ENCODE measurements at regions not wholly inside any gene's neighbourhood (a gene's known extent, or its start where the extent isn't known, plus 50 kb on each side); places are given as distances from the start of the nearest gene placed in this dataset.

GRCh38 chrX:97787311-97787710, 903.6 kb downstream of the RPA4 start:
- DNase-seq = no peak

GRCh38 chrX:97787849-97788248, 904.1 kb downstream of the RPA4 start:
- DNase-seq = no peak

GRCh38 chrX:97790850-97791249, 907.1 kb downstream of the RPA4 start:
- no peak for DNase-seq

GRCh38 chrX:97797076-97797475, 913.4 kb downstream of the RPA4 start:
- DNase-seq = no peak

GRCh38 chrX:97806238-97806637, 922.5 kb downstream of the RPA4 start:
- DNase-seq = no peak

- no peak for DNase-seq
These were observed 923.2 kb downstream of the RPA4 start for GRCh38 chrX:97806946-97807345.

- DNase-seq = no peak
These were observed 936.5 kb downstream of the RPA4 start for GRCh38 chrX:97820170-97820569.

- no peak for DNase-seq
These were observed 944.8 kb downstream of the RPA4 start for GRCh38 chrX:97828471-97828870.

- DNase-seq = no peak
These were observed 952.3 kb downstream of the RPA4 start for GRCh38 chrX:97835969-97836368.

GRCh38 chrX:97841544-97842179, 958.0 kb downstream of the RPA4 start:
- DNase-seq = no peak

GRCh38 chrX:97842468-97843199, 958.9 kb downstream of the RPA4 start:
- DNase-seq = no peak

- no peak for DNase-seq
These were observed 959.6 kb downstream of the RPA4 start for GRCh38 chrX:97843200-97843811.

- DNase-seq = no peak
These were observed 960.5 kb downstream of the RPA4 start for GRCh38 chrX:97844161-97844560.

- DNase-seq = no peak
These were observed 961.2 kb downstream of the RPA4 start for GRCh38 chrX:97844943-97845342.

- no peak for DNase-seq
These were observed 961.7 kb downstream of the RPA4 start for GRCh38 chrX:97845451-97845850.

GRCh38 chrX:97846228-97846627, 962.5 kb downstream of the RPA4 start:
- no peak for DNase-seq

GRCh38 chrX:97846718-97847237, 963.1 kb downstream of the RPA4 start:
- no peak for DNase-seq

GRCh38 chrX:97847885-97848679, 964.4 kb downstream of the RPA4 start:
- no peak for DNase-seq

- no peak for DNase-seq
These were observed 966.2 kb downstream of the RPA4 start for GRCh38 chrX:97849951-97850350.

- no peak for DNase-seq
These were observed 967.2 kb downstream of the RPA4 start for GRCh38 chrX:97850911-97851310.

- no peak for DNase-seq
These were observed 970.4 kb downstream of the RPA4 start for GRCh38 chrX:97854086-97854485.

GRCh38 chrX:97858592-97858991, 974.9 kb downstream of the RPA4 start:
- no peak for DNase-seq

- DNase-seq = no peak
These were observed 976.5 kb downstream of the RPA4 start for GRCh38 chrX:97860226-97860625.
